GM18867 (cell line): ENCODE measurements at regions not wholly inside any gene's neighbourhood (a gene's known extent, or its start where the extent isn't known, plus 50 kb on each side); places are given as distances from the start of the nearest gene placed in this dataset.

ENCODE experiments used
- ATAC-seq: cut with Tn5 transposase; IDR thresholded peaks from one replicate; pipeline ENCODE4 v1.9.1; 2021; ENCODE audit warnings: mild to moderate bottlenecking, moderate library complexity; ENCODE audit not compliant: unreplicated experiment

GRCh38 chr4:180398564-180398963 is 1844.6 kb upstream of the TENM3 start:
- no peak for ATAC-seq

GRCh38 chr4:180407275-180407885 is 1835.8 kb upstream of the TENM3 start:
- no peak for ATAC-seq

GRCh38 chr4:180418819-180419531 is 1824.2 kb upstream of the TENM3 start:
- ATAC-seq, result no peak

GRCh38 chr4:180422989-180423711 is 1820.1 kb upstream of the TENM3 start:
- no peak for ATAC-seq

GRCh38 chr4:180423712-180424057 is 1819.5 kb upstream of the TENM3 start:
- no peak for ATAC-seq

GRCh38 chr4:180426938-180427337 is 1816.3 kb upstream of the TENM3 start:
- ATAC-seq, result no peak

GRCh38 chr4:180430283-180430682 is 1812.9 kb upstream of the TENM3 start:
- ATAC-seq, result no peak

GRCh38 chr4:180434131-180434895 is 1808.9 kb upstream of the TENM3 start:
- ATAC-seq, result peak; percentile 52

GRCh38 chr4:180436361-180436760 is 1806.8 kb upstream of the TENM3 start:
- no peak for ATAC-seq

- ATAC-seq, result no peak
Observed at GRCh38 chr4:180437601-180438000, 1805.6 kb upstream of the TENM3 start.

GRCh38 chr4:180448306-180448705 is 1794.9 kb upstream of the TENM3 start:
- ATAC-seq, result no peak

GRCh38 chr4:180449395-180449956 is 1793.7 kb upstream of the TENM3 start:
- peak; percentile 61 for ATAC-seq

GRCh38 chr4:180455226-180455625 is 1788.0 kb upstream of the TENM3 start:
- no peak for ATAC-seq

- no peak for ATAC-seq
Observed at GRCh38 chr4:180456928-180457327, 1786.3 kb upstream of the TENM3 start.

GRCh38 chr4:180462116-180462515 is 1781.1 kb upstream of the TENM3 start:
- no peak for ATAC-seq

- ATAC-seq, result peak; percentile 65
Observed at GRCh38 chr4:180465364-180465763, 1777.8 kb upstream of the TENM3 start.

- no peak for ATAC-seq
Observed at GRCh38 chr4:180483036-180483435, 1760.2 kb upstream of the TENM3 start.

GRCh38 chr4:180485407-180485806 is 1757.8 kb upstream of the TENM3 start:
- no peak for ATAC-seq

GRCh38 chr4:180486342-180486741 is 1756.9 kb upstream of the TENM3 start:
- no peak for ATAC-seq

- ATAC-seq, result no peak
Observed at GRCh38 chr4:180489787-180490186, 1753.4 kb upstream of the TENM3 start.

GRCh38 chr4:180491210-180491609 is 1752.0 kb upstream of the TENM3 start:
- ATAC-seq, result no peak
